H1 (cell line): ENCODE measurements at regions not wholly inside any gene's neighbourhood (a gene's known extent, or its start where the extent isn't known, plus 50 kb on each side); places are given as distances from the start of the nearest gene placed in this dataset.

Experiments
- CTCF ChIA-PET: fragments of 300-600 bp; sonication (Branson Sonifier 250); formaldehyde crosslinking; loops from one replicate; lab custom pipeline; 2021; ENCODE audit not compliant: partially characterized antibody; lab: Charles Lee
- POLR2A ChIA-PET: fragments of 300-600 bp; sonication (Branson Sonifier 250); formaldehyde crosslinking; loops from one replicate; lab custom pipeline; 2021; ENCODE audit warnings: inconsistent platforms; ENCODE audit not compliant: partially characterized antibody; lab: Charles Lee
- DNase-seq, 2 experiments: peaks; one replicate each; pipeline versions ENCODE4 v3.0.0 to v3.0.0-alpha.2; 2010 to 2022; ENCODE audit warnings: low spot score in 2 of 2, low read depth in 1 of 2, mixed read lengths in 1 of 2
- FAIRE-seq: peaks from 2 replicates; lab custom pipeline; 2011; peaks lifted over from hg19 to GRCh38; lab: Jason Lieb, UNC
- H2AFZ ChIP-seq: 2 replicates; pipeline ENCODE4 v1.8.1; 2012; ENCODE audit warnings: low read length, inconsistent platforms
- H2AK5ac ChIP-seq: 2 replicates; pipeline ENCODE4 v1.6.1; 2013; ENCODE audit warnings: low read depth, low read length
- H2BK120ac ChIP-seq: replicated peaks from 2 replicates; pipeline ENCODE3; 2013; ENCODE audit warnings: low read depth, low read length, inconsistent platforms
- H2BK12ac ChIP-seq: 2 replicates; pipeline ENCODE4 v1.6.1; 2013; ENCODE audit warnings: low read depth, low read length
- H2BK15ac ChIP-seq: 2 replicates; pipeline ENCODE4 v1.6.1; 2013; ENCODE audit warnings: low read length
- H2BK20ac ChIP-seq: 2 replicates; pipeline ENCODE4 v1.6.1; 2013; ENCODE audit warnings: low read length
- H2BK5ac ChIP-seq: 2 replicates; pipeline ENCODE4 v1.6.1; 2013; ENCODE audit warnings: low read depth, low read length
- H3K14ac ChIP-seq: 2 replicates; pipeline ENCODE4 v1.6.1; 2013; ENCODE audit warnings: inconsistent platforms; ENCODE audit not compliant: insufficient read length
- H3K18ac ChIP-seq: 2 replicates; pipeline ENCODE4 v1.6.1; 2013; ENCODE audit warnings: low read length; ENCODE audit errors: extremely low read depth
- H3K23ac ChIP-seq: 2 replicates; pipeline ENCODE4 v1.6.1; 2013; ENCODE audit warnings: inconsistent platforms; ENCODE audit not compliant: insufficient read length
- H3K23me2 ChIP-seq: 2 replicates; pipeline ENCODE4 v1.6.1; 2013; ENCODE audit warnings: low read depth, low read length
- H3K27ac ChIP-seq: 2 replicates; pipeline ENCODE4 v1.6.1; 2011; ENCODE audit warnings: low read depth, low read length, inconsistent platforms
- H3K27me3 ChIP-seq, 4 experiments: replicated peaks in 1 of 4; 1 replicate in 1 of 4; 2 replicates in 3 of 4; pipeline versions ENCODE4 v1.6.1 to v1.8.1; 2011 to 2013; ENCODE audit warnings: low read length in 3 of 4, mild to moderate bottlenecking in 3 of 4, inconsistent platforms in 2 of 4, mixed read lengths in 2 of 4, moderate library complexity in 1 of 4; ENCODE audit not compliant: control insufficient read depth in 3 of 4, insufficient read depth in 3 of 4; ENCODE audit errors: extremely low read depth in 1 of 4
- H3K36me3 ChIP-seq, 4 experiments: 2 replicates each; pipeline versions ENCODE4 v1.6.1 to v1.8.1; 2011 to 2013; ENCODE audit warnings: mild to moderate bottlenecking in 4 of 4, low read length in 3 of 4, moderate library complexity in 2 of 4, control low read depth in 1 of 4, inconsistent platforms in 1 of 4; ENCODE audit not compliant: insufficient read depth in 4 of 4, control insufficient read depth in 2 of 4
- H3K4ac ChIP-seq: replicated peaks from 2 replicates; pipeline ENCODE3; 2013; ENCODE audit warnings: low read length, low read depth, mixed read lengths, inconsistent platforms; ENCODE audit not compliant: insufficient read length
- H3K4me1 ChIP-seq, 4 experiments: replicated peaks in 1 of 4; 1 replicate in 1 of 4; 2 replicates in 3 of 4; pipeline versions ENCODE4 v1.6.1 to v1.8.1; 2011 to 2013; ENCODE audit warnings: low read length in 3 of 4, inconsistent platforms in 2 of 4, mixed read lengths in 1 of 4; ENCODE audit not compliant: insufficient read depth in 4 of 4, control insufficient read depth in 3 of 4
- H3K4me2 ChIP-seq, 2 experiments: 2 replicates each; pipeline versions ENCODE4 v1.6.1 to v1.8.1; 2011 to 2013; ENCODE audit warnings: low read depth in 2 of 2, low read length in 2 of 2, control low read depth in 1 of 2, inconsistent platforms in 1 of 2, mild to moderate bottlenecking in 1 of 2; ENCODE audit not compliant: insufficient read depth in 1 of 2
- H3K4me3 ChIP-seq, 4 experiments: fragments of 200-600, 300-600 bp in 1 of 4; sonication (generic), shearing (Covaris generic), sonication (Bioruptor Twin) in 1 of 4; 2 replicates each; pipeline versions ENCODE4 v1.5.1 to v1.8.1; 2011 to 2016; ENCODE audit warnings: low read length in 4 of 4, low read depth in 3 of 4, control low read depth in 2 of 4, inconsistent platforms in 2 of 4, mild to moderate bottlenecking in 2 of 4, mixed read lengths in 1 of 4, moderate library complexity in 1 of 4; ENCODE audit not compliant: insufficient read depth in 2 of 4; ENCODE audit errors: extremely low read depth in 1 of 4
- H3K56ac ChIP-seq: replicated peaks from 2 replicates; pipeline ENCODE3; 2013; ENCODE audit warnings: low read depth, mild to moderate bottlenecking, mixed read lengths, low read length, inconsistent platforms; ENCODE audit not compliant: insufficient read length
- H3K79me1 ChIP-seq: 2 replicates; pipeline ENCODE4 v1.6.1; 2013; ENCODE audit warnings: low read depth, low read length, control low read depth
- H3K79me2 ChIP-seq, 2 experiments: 2 replicates each; pipeline versions ENCODE4 v1.6.1 to v1.8.1; 2012 to 2013; ENCODE audit warnings: low read length in 2 of 2, mild to moderate bottlenecking in 2 of 2, inconsistent platforms in 1 of 2; ENCODE audit not compliant: insufficient read depth in 2 of 2, control insufficient read depth in 1 of 2
- H3K9ac ChIP-seq, 4 experiments: replicated peaks in 1 of 4; 1 replicate in 1 of 4; 2 replicates in 3 of 4; pipeline versions ENCODE4 v1.6.1 to v1.8.1; 2011 to 2013; ENCODE audit warnings: low read depth in 3 of 4, low read length in 3 of 4, control low read depth in 2 of 4, mild to moderate bottlenecking in 2 of 4, moderate library complexity in 2 of 4, inconsistent platforms in 1 of 4; ENCODE audit errors: extremely low read depth in 1 of 4
- H3K9me3 ChIP-seq, 2 experiments: 2 replicates each; pipeline versions ENCODE4 v1.6.1 to v1.8.1; 2012 to 2013; ENCODE audit warnings: mild to moderate bottlenecking in 2 of 2, moderate library complexity in 2 of 2, control low read depth in 1 of 2, inconsistent platforms in 1 of 2, low read depth in 1 of 2, low read length in 1 of 2, mixed read lengths in 1 of 2; ENCODE audit not compliant: insufficient read depth in 2 of 2
- H4K20me1 ChIP-seq, 2 experiments: replicated peaks in 1 of 2; 2 replicates each; pipeline versions ENCODE3 to v1.8.1; 2011 to 2013; ENCODE audit warnings: inconsistent platforms in 2 of 2, low read length in 2 of 2, mild to moderate bottlenecking in 1 of 2; ENCODE audit not compliant: insufficient read depth in 2 of 2, control insufficient read depth in 1 of 2
- H4K5ac ChIP-seq: 2 replicates; pipeline ENCODE4 v1.6.1; 2013; ENCODE audit warnings: low read length, low read depth, mixed read lengths, inconsistent platforms; ENCODE audit not compliant: insufficient read length
- H4K8ac ChIP-seq: 2 replicates; pipeline ENCODE4 v1.8.0; 2013; ENCODE audit warnings: mild to moderate bottlenecking, moderate library complexity, low read length, inconsistent platforms; ENCODE audit not compliant: insufficient read depth; ENCODE audit errors: extremely low read depth
- H4K91ac ChIP-seq: replicated peaks from 2 replicates; pipeline ENCODE3; 2013; ENCODE audit warnings: low read length, mixed read lengths, inconsistent platforms; ENCODE audit not compliant: insufficient read length
- GABPA ChIP-seq: IDR thresholded peaks from 2 replicates; pipeline ENCODE4 v1.6.1; 2011; ENCODE audit warnings: mild to moderate bottlenecking, low read length, moderate library complexity, borderline replicate concordance; ENCODE audit not compliant: insufficient read depth
- KDM5A ChIP-seq: fragments of 200-600 bp; IDR thresholded peaks from 2 replicates; pipeline ENCODE4 v1.7.1; 2012; ENCODE audit warnings: mild to moderate bottlenecking, low read length, inconsistent platforms, mixed read lengths
- POLR2A ChIP-seq, 2 experiments: IDR thresholded peaks; 1 replicate in 1 of 2; 2 replicates in 1 of 2; pipeline ENCODE4 v1.6.1; 2011; ENCODE audit warnings: low read depth in 2 of 2, low read length in 2 of 2, mild to moderate bottlenecking in 2 of 2; ENCODE audit errors: control extremely low read depth in 1 of 2
- TEAD4 ChIP-seq: IDR thresholded peaks from 2 replicates; pipeline ENCODE4 v1.6.1; 2012; ENCODE audit warnings: low read depth, low read length, inconsistent platforms, mixed read lengths
- WGBS, 2 experiments: shearing (Covaris generic) in 1 of 2; methylation state at CpG; one replicate each; pipeline versions ENCODE4 v1.1.6 to v1.1.7; 2013 to 2015; ENCODE audit warnings: low lambda C conversion rate in 2 of 2, mixed read lengths in 2 of 2, inconsistent platforms in 1 of 2, low coverage in 1 of 2, missing lambda C conversion rate in 1 of 2; ENCODE audit not compliant: insufficient replicate concordance in 2 of 2, insufficient coverage in 1 of 2, insufficient read length in 1 of 2; ENCODE audit errors: extremely low coverage in 1 of 2, missing lambda C conversion rate in 1 of 2; 5-methylcytosine and 5-hydroxymethylcytosine counted together

DNA sequence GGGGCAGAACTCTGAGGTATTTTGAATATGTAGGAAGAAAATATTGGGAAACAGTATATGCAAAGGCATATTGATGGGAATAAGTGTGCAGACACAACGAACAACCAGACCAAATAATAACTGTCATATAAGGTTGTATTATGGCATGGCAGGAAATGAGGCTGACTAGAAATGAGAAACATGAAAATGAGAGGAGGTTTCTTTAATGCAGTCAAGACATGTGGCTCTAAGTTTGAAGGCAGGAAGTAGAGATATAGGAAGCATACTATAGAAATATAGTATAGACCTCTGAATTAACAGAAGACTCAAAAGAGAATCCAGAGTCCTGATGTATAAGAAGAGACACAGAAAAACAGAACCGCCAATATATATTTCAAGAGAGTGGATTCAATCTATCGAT, 459.7 kb upstream of the PTCHD4 start:
- Histone ChIP-seq H4K91ac (no peak overlapping the region), H2BK5ac (no peak overlapping the region), H3K36me3 (no peaks in the 10 kb centered on the region; a peak in 2 of 8 replicates), H3K4me2 (no peak overlapping the region), H3K9ac (no peak overlapping the region), H2BK20ac (no peak overlapping the region), H3K79me2 (no peaks in the 10 kb centered on the region), H3K27me3 (no peaks in the 10 kb centered on the region), H4K20me1 (no peaks in the 10 kb centered on the region), H3K18ac (no peak overlapping the region), H3K79me1 (no peaks in the 10 kb centered on the region), H2BK12ac (no peak overlapping the region), H3K23ac (no peak overlapping the region), H4K8ac (no peak overlapping the region), H3K27ac (no peak overlapping the region), H3K23me2 (no peaks in the 10 kb centered on the region; the same call in 1 of the 2 replicates), H2BK120ac (no peak overlapping the region), H2AFZ (no peak overlapping the region), H3K4me1 (peaks cover 0 to 7% (median 3%) of the 10 kb centered on the region in 4 experiments; a peak in 4 of 7 replicates), H3K4me3 (no peak overlapping the region), H2BK15ac (no peak overlapping the region), H3K56ac (no peak overlapping the region), H3K9me3 (no peaks in the 10 kb centered on the region), H2AK5ac (no peak overlapping the region), H3K14ac (no peak overlapping the region), H4K5ac (no peak overlapping the region), H3K4ac (no peak overlapping the region)
- POLR2A ChIA-PET = no interaction called here
- no peak for DNase-seq
- TF ChIP-seq TEAD4 = no peak
- TF ChIP-seq KDM5A = no peak
- TF ChIP-seq GABPA = no peak
- no peak for TF ChIP-seq POLR2A (IDR thresholded peaks at IDR 0.05; ENCODE audit: control extremely low read depth in 1 of 2, low read depth in 2 of 2, low read length in 2 of 2)
- FAIRE-seq = no peak
- CTCF ChIA-PET = no interaction called here
- 89% methylated on average over 3 of the region's 3 CpGs; no CpG with 5 or more reads in 1 of the 2 experiments for WGBS, 2 experiments
